ENCODE measurements at regions not wholly inside any gene's neighbourhood (a gene's known extent, or its start where the extent isn't known, plus 50 kb on each side); places are given as distances from the start of the nearest gene placed in this dataset.
A peak's percentile ranks its signal among the peaks of the same experiment; 100 is the strongest.

GRCh38 chr1:36650200-36651065 lies 167.7 kb upstream of the CSF3R start (continued):
- peak; percentile 92 for TF ChIP-seq MAFK (IDR thresholded peaks at IDR 0.05; ENCODE audit: low read depth, low read length)
- TF ChIP-seq CTCF (IDR thresholded peaks at IDR 0.05; ENCODE audit: control extremely low read depth in 1 of 3, insufficient read depth in 1 of 3, low read depth in 1 of 3, low read length in 3 of 3) = peak; percentile 85 to 91 (median 85)

Measured in H1 (cell line).